ENCODE measurements at regions not wholly inside any gene's neighbourhood (a gene's known extent, or its start where the extent isn't known, plus 50 kb on each side); places are given as distances from the start of the nearest gene placed in this dataset.

DNA sequence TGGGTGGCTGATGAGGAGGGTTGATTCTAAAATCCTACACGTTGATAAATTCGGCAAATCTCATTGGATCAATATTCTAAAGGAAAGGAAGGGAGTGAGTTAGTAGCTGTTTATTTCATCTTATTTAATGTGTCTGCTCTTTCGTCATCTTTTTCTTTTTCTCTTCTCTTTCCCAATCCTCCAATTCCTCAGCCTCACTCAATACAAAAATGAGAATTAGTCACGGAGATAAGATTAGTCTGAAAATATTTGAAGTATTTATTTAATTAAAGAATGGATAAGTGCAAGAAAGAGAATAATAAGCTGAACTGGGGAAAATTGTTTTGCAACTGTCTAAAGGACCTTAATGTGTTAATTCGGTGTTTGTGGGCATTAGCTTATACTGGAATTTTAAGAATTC, 1095.1 kb downstream of the DTWD2 start:
- Histone ChIP-seq H3F3A (ENCODE audit: insufficient read depth, low read length, poor library complexity, severe bottlenecking) (no peaks in the 10 kb centered on the region), H2AFZ (ENCODE audit: low read depth, low read length) (no peak overlapping the region), H3K9me3 (ENCODE audit: low read length) (no peaks in the 10 kb centered on the region), H3K9ac (ENCODE audit: low read length) (no peak overlapping the region), H3K36me3 (ENCODE audit: insufficient read depth, low read length) (no peaks in the 10 kb centered on the region), H3K27me3 (ENCODE audit: insufficient read depth, low read depth, low read length) (no peaks in the 10 kb centered on the region), H3K4me2 (ENCODE audit: low read length) (no peak overlapping the region), H3K27ac (ENCODE audit: low read length) (no peak overlapping the region), H4K20me1 (ENCODE audit: insufficient read depth) (no peaks in the 10 kb centered on the region), H3K9me2 (ENCODE audit: insufficient read depth, low read length) (no peaks in the 10 kb centered on the region), H3K4me3 (ENCODE audit: low read length) (no peak overlapping the region), H3K79me2 (replicated peaks; ENCODE audit: insufficient read depth, low read length) (no peaks in the 10 kb centered on the region)
- TF ChIP-seq EZH2 (IDR thresholded peaks at IDR 0.05; ENCODE audit: borderline replicate concordance, insufficient read depth, low read length, poor library complexity, severe bottlenecking) (no peak), EP300 (conservative IDR thresholded peaks at IDR 0.05; ENCODE audit: poor library complexity, severe bottlenecking) (no peak), RAD21 (conservative IDR thresholded peaks at IDR 0.05) (no peak), SMC3 (conservative IDR thresholded peaks at IDR 0.05; ENCODE audit: poor library complexity) (no peak), MXI1 (conservative IDR thresholded peaks at IDR 0.05; ENCODE audit: poor library complexity, severe bottlenecking) (no peak)
- TF ChIP-seq, protein P1, sequence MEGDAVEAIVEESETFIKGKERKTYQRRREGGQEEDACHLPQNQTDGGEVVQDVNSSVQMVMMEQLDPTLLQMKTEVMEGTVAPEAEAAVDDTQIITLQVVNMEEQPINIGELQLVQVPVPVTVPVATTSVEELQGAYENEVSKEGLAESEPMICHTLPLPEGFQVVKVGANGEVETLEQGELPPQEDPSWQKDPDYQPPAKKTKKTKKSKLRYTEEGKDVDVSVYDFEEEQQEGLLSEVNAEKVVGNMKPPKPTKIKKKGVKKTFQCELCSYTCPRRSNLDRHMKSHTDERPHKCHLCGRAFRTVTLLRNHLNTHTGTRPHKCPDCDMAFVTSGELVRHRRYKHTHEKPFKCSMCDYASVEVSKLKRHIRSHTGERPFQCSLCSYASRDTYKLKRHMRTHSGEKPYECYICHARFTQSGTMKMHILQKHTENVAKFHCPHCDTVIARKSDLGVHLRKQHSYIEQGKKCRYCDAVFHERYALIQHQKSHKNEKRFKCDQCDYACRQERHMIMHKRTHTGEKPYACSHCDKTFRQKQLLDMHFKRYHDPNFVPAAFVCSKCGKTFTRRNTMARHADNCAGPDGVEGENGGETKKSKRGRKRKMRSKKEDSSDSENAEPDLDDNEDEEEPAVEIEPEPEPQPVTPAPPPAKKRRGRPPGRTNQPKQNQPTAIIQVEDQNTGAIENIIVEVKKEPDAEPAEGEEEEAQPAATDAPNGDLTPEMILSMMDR (IDR thresholded peaks at IDR 0.05; ENCODE audit: poor library complexity, severe bottlenecking): no peak

DNA sequence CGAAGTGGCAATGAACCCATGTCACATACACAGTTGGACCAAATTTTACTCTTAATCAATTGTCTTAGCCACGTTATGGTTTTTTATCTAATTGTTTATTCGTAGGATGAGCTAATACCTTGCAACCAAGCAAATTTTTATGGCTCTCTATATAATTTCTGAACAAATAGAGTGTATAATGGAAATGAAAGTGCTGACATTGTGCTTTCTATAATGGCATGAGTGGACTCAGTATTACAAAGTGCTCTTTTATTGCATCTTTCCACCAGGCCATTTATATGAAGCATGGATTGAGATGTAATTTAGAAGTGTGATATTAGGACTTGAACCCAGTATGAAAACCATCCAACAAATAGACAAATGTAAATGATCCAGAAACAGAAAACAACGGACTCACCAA, 1096.0 kb downstream of the DTWD2 start:
- no peak overlapping the region for H3K27ac ChIP-seq (ENCODE audit: low read length)
- TF ChIP-seq REST (IDR thresholded peaks at IDR 0.05; ENCODE audit: borderline replicate concordance) (no peak), MXI1 (conservative IDR thresholded peaks at IDR 0.05; ENCODE audit: poor library complexity, severe bottlenecking) (no peak), TAF1 (IDR thresholded peaks at IDR 0.05; ENCODE audit: low read depth) (no peak), EP300 (conservative IDR thresholded peaks at IDR 0.05; ENCODE audit: poor library complexity, severe bottlenecking) (no peak), RAD21 (conservative IDR thresholded peaks at IDR 0.05) (no peak)
- peaks cover 3% of the 10 kb centered on the region for H3K9me2 ChIP-seq (ENCODE audit: insufficient read depth, low read length)
- no peaks in the 10 kb centered on the region for H3K27me3 ChIP-seq (ENCODE audit: insufficient read depth, low read depth, low read length)
- no peak overlapping the region for H3K4me2 ChIP-seq (ENCODE audit: low read length)
- H3K9ac ChIP-seq (ENCODE audit: low read length): no peak overlapping the region
- H4K20me1 ChIP-seq (ENCODE audit: insufficient read depth): no peaks in the 10 kb centered on the region
- no peak overlapping the region for H2AFZ ChIP-seq (ENCODE audit: low read depth, low read length)
- no peaks in the 10 kb centered on the region for H3K9me3 ChIP-seq (ENCODE audit: low read length)
- H3F3A ChIP-seq (ENCODE audit: insufficient read depth, low read length, poor library complexity, severe bottlenecking): no peaks in the 10 kb centered on the region
- no peaks in the 10 kb centered on the region for H3K36me3 ChIP-seq (ENCODE audit: insufficient read depth, low read length)
- no peak overlapping the region for H3K4me3 ChIP-seq (ENCODE audit: low read length)
- no peaks in the 10 kb centered on the region for H3K79me2 ChIP-seq (replicated peaks; ENCODE audit: insufficient read depth, low read length)

DNA sequence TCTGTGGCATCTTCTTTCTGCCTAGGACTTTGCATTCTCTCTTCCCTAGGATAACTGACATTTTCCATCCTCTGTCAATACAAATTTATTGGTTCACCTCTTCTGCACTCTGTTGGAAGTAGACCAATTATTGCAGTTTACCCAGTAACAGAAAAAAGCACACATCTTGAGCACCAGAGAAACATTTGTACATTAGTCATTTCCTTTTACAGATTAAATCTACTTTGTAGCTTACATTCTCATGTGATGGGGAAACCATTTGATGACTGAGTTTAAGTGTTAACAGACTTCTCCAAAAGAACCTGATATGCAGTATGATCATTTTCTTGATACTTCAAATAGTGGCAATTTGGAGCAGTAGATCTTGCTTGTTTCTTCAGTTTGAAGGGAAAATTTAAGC, 1098.8 kb downstream of the DTWD2 start:
- no peak overlapping the region for H3K9ac ChIP-seq (ENCODE audit: low read length)
- no peaks in the 10 kb centered on the region for H4K20me1 ChIP-seq (ENCODE audit: insufficient read depth)
- no peak overlapping the region for H3K4me2 ChIP-seq (ENCODE audit: low read length)
- H3F3A ChIP-seq (ENCODE audit: insufficient read depth, low read length, poor library complexity, severe bottlenecking): no peaks in the 10 kb centered on the region
- H2AFZ ChIP-seq (ENCODE audit: low read depth, low read length): no peak overlapping the region
- H3K27me3 ChIP-seq (ENCODE audit: insufficient read depth, low read depth, low read length): no peaks in the 10 kb centered on the region
- no peaks in the 10 kb centered on the region for H3K9me3 ChIP-seq (ENCODE audit: low read length)
- no peaks in the 10 kb centered on the region for H3K79me2 ChIP-seq (replicated peaks; ENCODE audit: insufficient read depth, low read length)
- no peak overlapping the region for H3K27ac ChIP-seq (ENCODE audit: low read length)
- H3K9me2 ChIP-seq (ENCODE audit: insufficient read depth, low read length): peaks cover 3% of the 10 kb centered on the region
- no peaks in the 10 kb centered on the region for H3K36me3 ChIP-seq (ENCODE audit: insufficient read depth, low read length)
- TF ChIP-seq POLR2AphosphoS5 (IDR thresholded peaks at IDR 0.05) (no peak), MXI1 (conservative IDR thresholded peaks at IDR 0.05; ENCODE audit: poor library complexity, severe bottlenecking) (no peak), RAD21 (conservative IDR thresholded peaks at IDR 0.05) (no peak), REST (IDR thresholded peaks at IDR 0.05; ENCODE audit: borderline replicate concordance) (no peak), EZH2 (IDR thresholded peaks at IDR 0.05; ENCODE audit: borderline replicate concordance, insufficient read depth, low read length, poor library complexity, severe bottlenecking) (no peak), SMC3 (conservative IDR thresholded peaks at IDR 0.05; ENCODE audit: poor library complexity) (no peak), EP300 (conservative IDR thresholded peaks at IDR 0.05; ENCODE audit: poor library complexity, severe bottlenecking) (no peak), TAF1 (IDR thresholded peaks at IDR 0.05; ENCODE audit: low read depth) (no peak)
- TF ChIP-seq, protein P1 (IDR thresholded peaks at IDR 0.05; ENCODE audit: poor library complexity, severe bottlenecking): no peak
- no peak overlapping the region for H3K4me3 ChIP-seq (ENCODE audit: low read length)
